B cell (primary cell): ENCODE measurements at regions not wholly inside any gene's neighbourhood (a gene's known extent, or its start where the extent isn't known, plus 50 kb on each side); places are given as distances from the start of the nearest gene placed in this dataset.

Experiments
- ATAC-seq: fragments of 200-7000 bp; cut with Tn5 transposase; one replicate; pipeline ENCODE4 v1.10.0; 2021; ENCODE audit warnings: low read depth, mild to moderate bottlenecking, moderate number of reproducible peaks, moderate library complexity
- CTCF ChIA-PET: fragments of 350-600 bp; sonication (Branson Sonifier 250); formaldehyde crosslinking; loops from one replicate; lab custom pipeline; 2021; ENCODE audit warnings: antibody characterized with exemption, inconsistent platforms; lab: Charles Lee
- POLR2A ChIA-PET: fragments of 350-600 bp; sonication (Branson Sonifier 250); formaldehyde crosslinking; loops from one replicate; lab custom pipeline; 2021; ENCODE audit warnings: antibody characterized with exemption; lab: Charles Lee
- DNase-seq: peaks from one replicate; pipeline ENCODE4 v3.0.0; 2013
- H2AFZ ChIP-seq: 2 replicates; pipeline ENCODE4 v1.6.1; 2012; ENCODE audit warnings: mild to moderate bottlenecking, low read depth, low read length; ENCODE audit not compliant: insufficient read depth, poor library complexity, severe bottlenecking
- H3K27ac ChIP-seq, 2 donors: 1 replicate in 1 of 2; 2 replicates in 1 of 2; pipeline ENCODE4 v1.5.1; 2012 to 2013; ENCODE audit warnings: low read length in 2 of 2, mild to moderate bottlenecking in 2 of 2, moderate library complexity in 1 of 2
- H3K27me3 ChIP-seq, 4 experiments: fragments of 200-600 bp in 1 of 4; sonication (generic) in 1 of 4; replicated peaks in 1 of 4; 1 replicate in 2 of 4; 2 replicates in 2 of 4; pipeline versions ENCODE4 v1.6.1 to v1.7.0; 2013 to 2016; ENCODE audit warnings: low read length in 3 of 4, mild to moderate bottlenecking in 2 of 4, mixed read lengths in 1 of 4, moderate library complexity in 1 of 4; ENCODE audit not compliant: insufficient read depth in 4 of 4, control insufficient read depth in 3 of 4; ENCODE audit errors: control extremely low read depth in 1 of 4
- H3K36me3 ChIP-seq, 2 experiments: replicated peaks in 1 of 2; 1 replicate in 1 of 2; 2 replicates in 1 of 2; pipeline versions ENCODE4 v1.6.1 to v1.7.1; 2013; ENCODE audit warnings: low read length in 1 of 2; ENCODE audit not compliant: insufficient read depth in 2 of 2, control insufficient read depth in 1 of 2; ENCODE audit errors: control extremely low read depth in 1 of 2, extremely low read depth in 1 of 2
- H3K4me1 ChIP-seq, 2 donors: fragments of 200-600 bp in 1 of 2; sonication (generic) in 1 of 2; 1 replicate in 1 of 2; 2 replicates in 1 of 2; pipeline versions ENCODE4 v1.5.1 to v1.6.1; 2013 to 2017; ENCODE audit warnings: low read length in 2 of 2; ENCODE audit not compliant: control insufficient read depth in 2 of 2, insufficient read depth in 2 of 2
- H3K4me2 ChIP-seq: replicated peaks from 2 replicates; pipeline ENCODE3; 2012; ENCODE audit warnings: mild to moderate bottlenecking, low read depth, low read length; ENCODE audit not compliant: poor library complexity, severe bottlenecking
- H3K4me3 ChIP-seq, 5 experiments: fragments of 200-600 bp in 1 of 5; sonication (generic) in 1 of 5; 1 replicate in 3 of 5; 2 replicates in 2 of 5; pipeline versions ENCODE4 v1.5.1 to v1.7.0; 2011 to 2016; ENCODE audit warnings: low read length in 4 of 5, mild to moderate bottlenecking in 4 of 5, low read depth in 2 of 5, control low read depth in 1 of 5, moderate library complexity in 1 of 5; ENCODE audit not compliant: insufficient read depth in 1 of 5; ENCODE audit errors: control extremely low read depth in 1 of 5, extremely low read depth in 1 of 5
- H3K79me2 ChIP-seq: fragments of 200-600 bp; sonication (generic); one replicate; pipeline ENCODE4 v1.6.0; 2016; ENCODE audit warnings: low read length; ENCODE audit not compliant: control insufficient read depth, insufficient read depth
- H3K9ac ChIP-seq: fragments of 200-600 bp; sonication (generic); 2 replicates; pipeline ENCODE4 v1.6.1; 2017; ENCODE audit warnings: mild to moderate bottlenecking, low read length, moderate library complexity
- H3K9me3 ChIP-seq, 3 donors: one replicate each; pipeline versions ENCODE4 v1.6.1 to v1.7.1; 2013; ENCODE audit warnings: low read length in 2 of 3; ENCODE audit not compliant: control insufficient read depth in 2 of 3, insufficient read depth in 1 of 3; ENCODE audit errors: control extremely low read depth in 1 of 3
- H4K20me1 ChIP-seq: 2 replicates; pipeline ENCODE4 v1.6.0; 2012; ENCODE audit warnings: mild to moderate bottlenecking, low read length; ENCODE audit not compliant: insufficient read depth, control insufficient read depth, poor library complexity, severe bottlenecking
- H3K27ac Mint-ChIP-seq: one replicate; pipeline ENCODE4 v1.8.0; 2021; ENCODE audit warnings: mixed read lengths
- H3K27me3 Mint-ChIP-seq: one replicate; pipeline ENCODE4 v1.8.0; 2021; ENCODE audit warnings: mixed read lengths
- H3K4me1 Mint-ChIP-seq: one replicate; pipeline ENCODE4 v1.8.0; 2021; ENCODE audit warnings: mixed read lengths
- H3K4me3 Mint-ChIP-seq: one replicate; pipeline ENCODE4 v1.8.0; 2021; ENCODE audit warnings: mixed read lengths
- H3K9me3 Mint-ChIP-seq: one replicate; pipeline ENCODE4 v1.8.0; 2022; ENCODE audit warnings: mixed read lengths; ENCODE audit not compliant: insufficient read depth
- EZH2 ChIP-seq: IDR thresholded peaks from 2 replicates; pipeline ENCODE4 v1.6.1; 2012; ENCODE audit warnings: borderline replicate concordance, low read depth, mild to moderate bottlenecking, moderate library complexity, low read length; ENCODE audit not compliant: insufficient read depth, poor library complexity, severe bottlenecking
- WGBS: methylation state at CpG from one replicate; pipeline ENCODE4 v1.1.5; 2013; ENCODE audit warnings: missing lambda C conversion rate; ENCODE audit not compliant: insufficient coverage; 5-methylcytosine and 5-hydroxymethylcytosine counted together
- intact Hi-C: fragments of 100-400 bp; cut with micrococcal nuclease; formaldehyde crosslinking; loops from one replicate; pipeline ENCODE4 v1.10.0; 2022
- TF ChIP-seq, protein P1 (sequence below): fragments of 200-600 bp; IDR thresholded peaks from one replicate; pipeline ENCODE4 v1.8.0; 2022; ENCODE audit warnings: antibody characterized with exemption, mild to moderate bottlenecking

DNA sequence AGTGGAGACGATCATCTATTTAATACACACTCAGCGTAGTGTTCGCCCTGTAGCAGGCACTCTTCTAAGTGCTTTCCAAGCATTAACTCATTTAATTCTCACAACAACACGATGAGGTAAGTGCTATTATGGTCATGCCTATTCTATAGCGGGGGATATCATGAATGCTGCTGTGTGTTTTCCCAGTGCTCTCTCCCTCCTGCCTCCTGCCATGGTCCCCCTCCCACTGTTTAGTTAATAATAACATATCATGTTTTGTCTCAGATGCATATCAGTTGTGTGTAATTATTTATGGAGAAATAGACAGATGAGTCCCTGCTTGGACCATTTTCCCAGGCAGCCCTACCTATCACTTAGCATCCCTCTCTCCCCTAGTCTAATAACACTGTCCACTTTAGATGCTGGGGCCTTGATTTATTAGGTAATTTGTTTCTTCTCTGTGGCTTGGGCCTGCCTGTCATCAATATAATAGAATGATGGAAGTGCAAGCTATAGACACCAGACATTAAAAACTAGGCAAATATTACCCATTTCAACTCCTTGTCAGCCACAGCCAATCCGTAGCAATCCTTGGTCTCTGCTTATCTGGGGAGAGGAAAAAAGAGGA, 122.9 kb upstream of the TLE3 start:
- Histone ChIP-seq H3K27ac (no peak overlapping the region), H2AFZ (no peak overlapping the region), H3K4me1 (peaks cover 12 to 22% of the 10 kb centered on the region in 2 donors), H3K36me3 (no peaks in the 10 kb centered on the region), H3K9ac (no peak overlapping the region), H4K20me1 (no peaks in the 10 kb centered on the region), H3K79me2 (no peaks in the 10 kb centered on the region), H3K4me2 (peak overlapping the region; percentile 9), H3K4me3 (no peak overlapping the region), H3K27me3 (no peaks in the 10 kb centered on the region), H3K9me3 (no peaks in the 10 kb centered on the region)
- ATAC-seq (no peak), DNase-seq (no peak)
- H3K9me3 Mint-ChIP-seq, result no peaks in the 10 kb centered on the region
- intact Hi-C loops, result no loop called here
- ChIA-PET CTCF (no interaction called here), POLR2A (no interaction called here)
- TF ChIP-seq EZH2, result no peak
- TF ChIP-seq, protein P1, sequence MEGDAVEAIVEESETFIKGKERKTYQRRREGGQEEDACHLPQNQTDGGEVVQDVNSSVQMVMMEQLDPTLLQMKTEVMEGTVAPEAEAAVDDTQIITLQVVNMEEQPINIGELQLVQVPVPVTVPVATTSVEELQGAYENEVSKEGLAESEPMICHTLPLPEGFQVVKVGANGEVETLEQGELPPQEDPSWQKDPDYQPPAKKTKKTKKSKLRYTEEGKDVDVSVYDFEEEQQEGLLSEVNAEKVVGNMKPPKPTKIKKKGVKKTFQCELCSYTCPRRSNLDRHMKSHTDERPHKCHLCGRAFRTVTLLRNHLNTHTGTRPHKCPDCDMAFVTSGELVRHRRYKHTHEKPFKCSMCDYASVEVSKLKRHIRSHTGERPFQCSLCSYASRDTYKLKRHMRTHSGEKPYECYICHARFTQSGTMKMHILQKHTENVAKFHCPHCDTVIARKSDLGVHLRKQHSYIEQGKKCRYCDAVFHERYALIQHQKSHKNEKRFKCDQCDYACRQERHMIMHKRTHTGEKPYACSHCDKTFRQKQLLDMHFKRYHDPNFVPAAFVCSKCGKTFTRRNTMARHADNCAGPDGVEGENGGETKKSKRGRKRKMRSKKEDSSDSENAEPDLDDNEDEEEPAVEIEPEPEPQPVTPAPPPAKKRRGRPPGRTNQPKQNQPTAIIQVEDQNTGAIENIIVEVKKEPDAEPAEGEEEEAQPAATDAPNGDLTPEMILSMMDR, result no peak
- H3K4me3 Mint-ChIP-seq, result peak overlapping the region; percentile 12
- peaks cover 22% of the 10 kb centered on the region for H3K4me1 Mint-ChIP-seq
- H3K27ac Mint-ChIP-seq, result no peak overlapping the region
- H3K27me3 Mint-ChIP-seq, result no peaks in the 10 kb centered on the region
- WGBS, result no CpG with 5 or more reads among the region's 6 CpGs

DNA sequence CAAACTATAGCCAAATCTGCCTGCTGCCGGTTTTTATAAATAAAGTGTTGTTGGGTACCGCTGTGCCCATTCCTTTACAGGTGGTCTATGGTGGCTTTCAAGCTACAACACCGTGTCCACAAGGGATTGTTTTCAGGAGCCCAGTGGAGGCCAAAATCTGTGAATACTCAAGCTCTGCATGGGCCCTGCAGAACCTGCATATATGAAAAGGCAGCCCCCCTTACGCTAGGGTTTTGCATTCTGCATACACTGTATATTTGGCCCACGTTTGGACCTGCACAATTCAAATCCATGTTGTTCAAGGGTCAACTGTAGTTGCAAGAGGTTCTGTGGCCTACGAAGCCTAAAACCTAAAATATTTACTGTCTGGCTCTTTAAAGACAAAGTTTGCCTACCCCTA, 122.2 kb upstream of the TLE3 start:
- H3K4me2 ChIP-seq, result peak overlapping the region; percentile 9
- no peaks in the 10 kb centered on the region for H3K9me3 ChIP-seq
- intact Hi-C loops, result no loop called here
- H3K4me3 Mint-ChIP-seq, result peak overlapping the region; percentile 12
- TF ChIP-seq, protein P1, result no peak
- TF ChIP-seq EZH2, result no peak
- ATAC-seq (no peak), DNase-seq (no peak)
- H3K27me3 ChIP-seq, result no peaks in the 10 kb centered on the region
- no peaks in the 10 kb centered on the region for H3K36me3 ChIP-seq
- H3K9ac ChIP-seq, result no peak overlapping the region
- ChIA-PET CTCF (no interaction called here), POLR2A (no interaction called here)
- H3K27ac ChIP-seq, result no peak overlapping the region
- no peak overlapping the region for H3K27ac Mint-ChIP-seq
- H3K79me2 ChIP-seq, result no peaks in the 10 kb centered on the region
- no peaks in the 10 kb centered on the region for H3K9me3 Mint-ChIP-seq
- 94% methylated on average over 5 of the region's 6 CpGs for WGBS
- peaks cover 22% of the 10 kb centered on the region for H3K4me1 Mint-ChIP-seq
- peaks cover 12 to 22% of the 10 kb centered on the region in 2 donors for H3K4me1 ChIP-seq
- H4K20me1 ChIP-seq, result no peaks in the 10 kb centered on the region
- no peak overlapping the region for H3K4me3 ChIP-seq
- no peaks in the 10 kb centered on the region for H3K27me3 Mint-ChIP-seq
- H2AFZ ChIP-seq, result no peak overlapping the region
